Neural progenitor cell (in vitro differentiated cells): ENCODE measurements at regions not wholly inside any gene's neighbourhood (a gene's known extent, or its start where the extent isn't known, plus 50 kb on each side); places are given as distances from the start of the nearest gene placed in this dataset.

Source experiments
- DNase-seq: peaks from one replicate; pipeline ENCODE4 v3.0.0-alpha.2; 2016; ENCODE audit warnings: low spot score
- H2AFZ ChIP-seq: fragments of 200-600 bp; sonication (generic); replicated peaks from 2 replicates; pipeline ENCODE4 v1.6.1; 2016; ENCODE audit warnings: antibody characterized with exemption
- H3F3A ChIP-seq: fragments of 200-600 bp; sonication (generic); 2 replicates; pipeline ENCODE4 v1.6.1; 2016; ENCODE audit warnings: antibody characterized with exemption, low read depth
- H3K27ac ChIP-seq: fragments of 200-600 bp; sonication (generic); 2 replicates; pipeline ENCODE4 v1.5.1; 2016; ENCODE audit warnings: mild to moderate bottlenecking
- H3K27me3 ChIP-seq: fragments of 200-600 bp; sonication (generic); 2 replicates; pipeline ENCODE4 v1.6.1; 2016; ENCODE audit warnings: mild to moderate bottlenecking, moderate library complexity
- H3K36me3 ChIP-seq: fragments of 200-600 bp; sonication (generic); 2 replicates; pipeline ENCODE4 v1.5.1; 2016
- H3K4me1 ChIP-seq: fragments of 200-600 bp; sonication (generic); 2 replicates; pipeline ENCODE4 v1.6.1; 2016; ENCODE audit warnings: mixed run types
- H3K4me2 ChIP-seq: fragments of 200-600 bp; sonication (generic); 2 replicates; pipeline ENCODE4 v1.6.1; 2016
- H3K4me3 ChIP-seq: fragments of 200-600 bp; sonication (generic); 2 replicates; pipeline ENCODE4 v1.5.1; 2016
- H3K79me2 ChIP-seq: fragments of 200-600 bp; sonication (generic); 2 replicates; pipeline ENCODE4 v1.6.1; 2016; ENCODE audit warnings: low read depth
- H3K9ac ChIP-seq: fragments of 200-600 bp; sonication (generic); 2 replicates; pipeline ENCODE4 v1.6.1; 2016
- H3K9me3 ChIP-seq: fragments of 200-600 bp; sonication (generic); 2 replicates; pipeline ENCODE4 v1.5.1; 2016; ENCODE audit warnings: low read depth
- H4K20me1 ChIP-seq: fragments of 200-600 bp; sonication (generic); 2 replicates; pipeline ENCODE4 v1.6.1; 2016; ENCODE audit warnings: low read depth
- H3K27ac Mint-ChIP-seq: 3 replicates; pipeline ENCODE4 v1.8.0; 2021; ENCODE audit warnings: mixed read lengths
- H3K27me3 Mint-ChIP-seq: 2 replicates; pipeline ENCODE4 v1.8.0; 2022; ENCODE audit warnings: low read depth, mild to moderate bottlenecking, inconsistent platforms, moderate library complexity, mixed read lengths; ENCODE audit not compliant: insufficient read depth
- H3K36me3 Mint-ChIP-seq: 3 replicates; pipeline ENCODE4 v1.8.0; 2021; ENCODE audit warnings: mixed read lengths
- H3K4me1 Mint-ChIP-seq: 3 replicates; pipeline ENCODE4 v1.8.0; 2021; ENCODE audit warnings: mixed read lengths
- H3K4me3 Mint-ChIP-seq: 3 replicates; pipeline ENCODE4 v1.8.0; 2021; ENCODE audit warnings: mild to moderate bottlenecking, moderate library complexity, mixed read lengths
- H3K9me3 Mint-ChIP-seq: 3 replicates; pipeline ENCODE4 v1.8.0; 2020; ENCODE audit warnings: mixed read lengths
- EZH2 ChIP-seq: fragments of 200-600 bp; sonication (generic); IDR thresholded peaks from 2 replicates; pipeline ENCODE4 v1.6.1; 2017; ENCODE audit warnings: antibody characterized with exemption, mild to moderate bottlenecking, moderate library complexity
- EZH2phosphoT487 ChIP-seq: fragments of 200-600 bp; sonication (generic); IDR thresholded peaks from 2 replicates; pipeline ENCODE4 v1.6.1; 2017; ENCODE audit warnings: antibody characterized with exemption
- TF ChIP-seq, protein P1 (sequence below): fragments of 200-600 bp; sonication (generic); IDR thresholded peaks from 2 replicates; pipeline ENCODE4 v1.5.1; 2017; ENCODE audit warnings: antibody characterized with exemption, mild to moderate bottlenecking

DNA sequence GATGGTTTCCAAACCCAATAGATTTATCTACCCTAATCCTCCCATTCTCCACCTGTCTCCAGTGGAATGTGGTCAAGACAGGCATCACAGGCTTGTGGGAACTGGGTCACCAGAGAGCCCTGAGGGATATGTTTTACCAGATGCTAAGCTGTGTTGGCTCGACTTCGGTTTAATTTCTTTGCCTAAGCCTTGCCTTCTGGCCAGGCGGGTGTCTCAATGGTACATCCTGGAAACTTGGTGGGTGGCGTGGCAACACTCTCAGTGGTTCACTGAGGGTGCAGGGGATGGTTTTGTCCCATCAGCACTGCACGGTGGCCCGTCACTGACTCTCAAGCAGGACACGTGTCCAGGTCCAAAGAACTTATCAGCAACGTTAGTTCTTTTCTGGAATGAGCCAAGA is 192.2 kb downstream of the TENT4A start:
- Histone ChIP-seq H3K27me3 (no peaks in the 10 kb centered on the region), H3K4me1 (peaks cover 21% of the 10 kb centered on the region), H3K9me3 (no peaks in the 10 kb centered on the region), H4K20me1 (no peaks in the 10 kb centered on the region), H2AFZ (no peak overlapping the region), H3F3A (no peaks in the 10 kb centered on the region), H3K36me3 (no peaks in the 10 kb centered on the region), H3K27ac (no peak overlapping the region), H3K4me3 (no peak overlapping the region), H3K4me2 (no peak overlapping the region), H3K9ac (no peak overlapping the region), H3K79me2 (no peaks in the 10 kb centered on the region)
- peaks cover 5% of the 10 kb centered on the region for H3K9me3 Mint-ChIP-seq
- no peak overlapping the region for H3K27ac Mint-ChIP-seq
- no peak for DNase-seq
- no peaks in the 10 kb centered on the region for H3K36me3 Mint-ChIP-seq
- no peak overlapping the region for H3K4me3 Mint-ChIP-seq
- TF ChIP-seq, protein P1, sequence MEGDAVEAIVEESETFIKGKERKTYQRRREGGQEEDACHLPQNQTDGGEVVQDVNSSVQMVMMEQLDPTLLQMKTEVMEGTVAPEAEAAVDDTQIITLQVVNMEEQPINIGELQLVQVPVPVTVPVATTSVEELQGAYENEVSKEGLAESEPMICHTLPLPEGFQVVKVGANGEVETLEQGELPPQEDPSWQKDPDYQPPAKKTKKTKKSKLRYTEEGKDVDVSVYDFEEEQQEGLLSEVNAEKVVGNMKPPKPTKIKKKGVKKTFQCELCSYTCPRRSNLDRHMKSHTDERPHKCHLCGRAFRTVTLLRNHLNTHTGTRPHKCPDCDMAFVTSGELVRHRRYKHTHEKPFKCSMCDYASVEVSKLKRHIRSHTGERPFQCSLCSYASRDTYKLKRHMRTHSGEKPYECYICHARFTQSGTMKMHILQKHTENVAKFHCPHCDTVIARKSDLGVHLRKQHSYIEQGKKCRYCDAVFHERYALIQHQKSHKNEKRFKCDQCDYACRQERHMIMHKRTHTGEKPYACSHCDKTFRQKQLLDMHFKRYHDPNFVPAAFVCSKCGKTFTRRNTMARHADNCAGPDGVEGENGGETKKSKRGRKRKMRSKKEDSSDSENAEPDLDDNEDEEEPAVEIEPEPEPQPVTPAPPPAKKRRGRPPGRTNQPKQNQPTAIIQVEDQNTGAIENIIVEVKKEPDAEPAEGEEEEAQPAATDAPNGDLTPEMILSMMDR: no peak
- TF ChIP-seq EZH2phosphoT487 (no peak), EZH2 (no peak)
- peaks cover 19% of the 10 kb centered on the region for H3K4me1 Mint-ChIP-seq
- peaks cover 8% of the 10 kb centered on the region for H3K27me3 Mint-ChIP-seq

DNA sequence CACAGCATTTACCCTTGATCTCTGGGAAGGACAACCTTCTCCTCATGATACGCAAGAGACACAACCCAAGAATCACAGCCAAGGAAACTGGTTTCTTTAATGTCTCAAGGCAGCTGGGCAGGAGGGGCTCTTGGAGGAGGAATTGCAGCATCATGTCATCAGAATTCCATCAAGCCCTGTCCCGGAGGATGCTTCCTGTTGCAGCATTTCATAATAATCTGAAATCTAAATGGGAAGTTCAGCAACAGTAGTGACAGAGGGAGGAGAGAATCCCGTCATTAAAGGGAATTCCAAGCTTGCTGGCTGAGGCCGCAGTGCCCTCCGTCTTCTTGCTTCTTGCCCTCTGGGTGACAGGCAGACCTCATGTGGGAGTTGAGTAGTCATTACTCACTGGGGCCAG is 192.7 kb downstream of the TENT4A start:
- H3K27ac Mint-ChIP-seq: no peak overlapping the region
- TF ChIP-seq EZH2phosphoT487: no peak
- TF ChIP-seq EZH2: no peak
- TF ChIP-seq, protein P1: no peak
- Histone ChIP-seq H2AFZ (no peak overlapping the region), H3K4me2 (no peak overlapping the region), H3K27me3 (no peaks in the 10 kb centered on the region), H3K27ac (no peak overlapping the region), H3K9me3 (no peaks in the 10 kb centered on the region), H3F3A (no peaks in the 10 kb centered on the region), H4K20me1 (no peaks in the 10 kb centered on the region), H3K79me2 (no peaks in the 10 kb centered on the region), H3K9ac (no peak overlapping the region), H3K4me3 (no peak overlapping the region), H3K36me3 (no peaks in the 10 kb centered on the region), H3K4me1 (peaks cover 16% of the 10 kb centered on the region)
- H3K4me3 Mint-ChIP-seq: no peak overlapping the region
- no peaks in the 10 kb centered on the region for H3K36me3 Mint-ChIP-seq
- H3K4me1 Mint-ChIP-seq: peaks cover 15% of the 10 kb centered on the region
- H3K9me3 Mint-ChIP-seq: peaks cover 5% of the 10 kb centered on the region
- H3K27me3 Mint-ChIP-seq: peaks cover 8% of the 10 kb centered on the region
- DNase-seq: no peak

DNA sequence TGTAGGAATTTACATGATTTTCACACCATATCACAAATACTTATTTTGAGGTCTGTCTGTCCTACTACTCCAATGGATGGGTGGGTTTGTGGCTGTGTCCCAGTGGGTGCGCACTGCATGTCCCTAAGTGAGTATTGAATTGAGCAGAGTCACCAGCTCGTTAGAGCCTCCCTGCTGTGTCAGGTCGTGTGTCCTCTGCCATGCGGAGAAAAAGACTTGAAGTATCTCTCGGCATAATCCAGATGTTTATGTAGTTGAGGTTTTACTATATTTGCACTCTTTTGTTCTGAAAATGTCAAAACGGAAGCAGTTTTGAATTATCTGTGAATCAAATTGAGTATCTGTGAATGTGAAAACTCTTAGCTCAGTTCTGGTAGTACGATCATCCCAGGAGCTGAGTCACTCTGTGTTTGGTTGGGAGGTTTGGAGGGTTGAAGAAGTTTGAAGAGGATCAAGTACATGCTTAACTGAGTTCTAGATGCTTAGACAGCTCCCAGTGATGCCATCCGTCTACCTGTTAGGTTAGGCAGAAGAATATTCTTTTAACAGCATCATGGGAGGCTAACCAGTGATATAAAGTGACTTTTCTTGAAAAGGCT is 194.2 kb downstream of the TENT4A start:
- no peak overlapping the region for H3K27ac ChIP-seq
- H2AFZ ChIP-seq: no peak overlapping the region
- H3K79me2 ChIP-seq: no peaks in the 10 kb centered on the region
- H3K4me3 ChIP-seq: no peak overlapping the region
- H3K9ac ChIP-seq: no peak overlapping the region
- peaks cover 13% of the 10 kb centered on the region for H3K4me1 ChIP-seq
- no peaks in the 10 kb centered on the region for H3K36me3 Mint-ChIP-seq
- H3K36me3 ChIP-seq: no peaks in the 10 kb centered on the region
- H3K27me3 ChIP-seq: no peaks in the 10 kb centered on the region
- no peak for DNase-seq
- H3K9me3 ChIP-seq: no peaks in the 10 kb centered on the region
- H4K20me1 ChIP-seq: no peaks in the 10 kb centered on the region
- H3K4me1 Mint-ChIP-seq: peaks cover 13% of the 10 kb centered on the region
- no peak overlapping the region for H3K4me2 ChIP-seq
- peaks cover 5% of the 10 kb centered on the region for H3K27me3 Mint-ChIP-seq
- TF ChIP-seq EZH2 (no peak), EZH2phosphoT487 (no peak)
- TF ChIP-seq, protein P1: no peak
- no peak overlapping the region for H3K4me3 Mint-ChIP-seq
- H3F3A ChIP-seq: no peaks in the 10 kb centered on the region
- H3K9me3 Mint-ChIP-seq: peaks cover 3% of the 10 kb centered on the region
- H3K27ac Mint-ChIP-seq: no peak overlapping the region
